B cell (primary cell): ENCODE measurements at regions not wholly inside any gene's neighbourhood (a gene's known extent, or its start where the extent isn't known, plus 50 kb on each side); places are given as distances from the start of the nearest gene placed in this dataset.

Experiments
- CTCF ChIP-seq: fragments of 200-600 bp; IDR thresholded peaks from one replicate; pipeline ENCODE4 v1.8.0; 2022; ENCODE audit warnings: antibody characterized with exemption, mild to moderate bottlenecking
- EZH2 ChIP-seq: IDR thresholded peaks from 2 replicates; pipeline ENCODE4 v1.6.1; 2012; ENCODE audit warnings: borderline replicate concordance, low read depth, mild to moderate bottlenecking, moderate library complexity, low read length; ENCODE audit not compliant: insufficient read depth, poor library complexity, severe bottlenecking

- TF ChIP-seq CTCF (no peak), EZH2 (no peak)
These were observed 729.5 kb upstream of the LCORL start for GRCh38 chr4:18751083-18751482.
